Upper lobe of left lung (tissue), 6 donors: ENCODE measurements at regions not wholly inside any gene's neighbourhood (a gene's known extent, or its start where the extent isn't known, plus 50 kb on each side); places are given as distances from the start of the nearest gene placed in this dataset.
"Not testable (repeated sequence)": the region's sequence is repeated elsewhere in the genome, so short reads cannot be mapped to it uniquely, and the experiment has no call there.

Experiments used
- ATAC-seq, 2 donors: fragments of 200-7000 bp; cut with Tn5 transposase; one replicate each; pipeline ENCODE4 v1.9.1; 2022; ENCODE audit warnings: mild to moderate bottlenecking in 2 of 2, moderate library complexity in 2 of 2; ENCODE audit not compliant: low FRiP score in 2 of 2
- DNase-seq, 2 donors: peaks; one replicate each; pipeline ENCODE4 v3.0.0-alpha.2; 2019 to 2020
- H3K27ac ChIP-seq, 4 donors: fragments of 200-600 bp; sonication (generic); one replicate each; pipeline ENCODE4 v1.5.1; 2016 to 2019
- H3K27me3 ChIP-seq, 4 donors: fragments of 200-600 bp; sonication (generic); one replicate each; pipeline ENCODE4 v1.5.1; 2017 to 2019
- H3K36me3 ChIP-seq, 4 donors: fragments of 200-600 bp; sonication (generic); one replicate each; pipeline ENCODE4 v1.5.1; 2016 to 2019
- H3K4me1 ChIP-seq, 4 donors: fragments of 200-600 bp; sonication (generic); one replicate each; pipeline ENCODE4 v1.5.1; 2018 to 2019
- H3K4me3 ChIP-seq, 4 donors: fragments of 200-600 bp; sonication (generic); one replicate each; pipeline ENCODE4 v1.5.1; 2017 to 2019; ENCODE audit warnings: mild to moderate bottlenecking in 2 of 4, moderate library complexity in 1 of 4
- H3K9me3 ChIP-seq, 4 donors: fragments of 200-600 bp; sonication (generic); one replicate each; pipeline ENCODE4 v1.5.1; 2018 to 2019
- CTCF ChIP-seq, 6 experiments: fragments of 450-650 bp in 4 of 6; fragments of 200-600 bp in 2 of 6; sonication (generic) in 2 of 6; IDR thresholded peaks; one replicate each; pipeline ENCODE4 v1.5.1; 2016 to 2019; ENCODE audit warnings: antibody characterized with exemption in 6 of 6
- EP300 ChIP-seq, 4 donors: sonication (generic); formaldehyde crosslinking; IDR thresholded peaks; one replicate each; pipeline ENCODE4 v1.5.1; 2017; ENCODE audit warnings: antibody characterized with exemption in 4 of 4, control low read depth in 2 of 4
- POLR2A ChIP-seq, 4 donors: fragments of 450-650 bp; IDR thresholded peaks; one replicate each; pipeline ENCODE4 v1.5.1; 2016 to 2017; ENCODE audit warnings: antibody characterized with exemption in 4 of 4, mild to moderate bottlenecking in 2 of 4
- POLR2AphosphoS5 ChIP-seq, 2 donors: sonication (generic); formaldehyde crosslinking; IDR thresholded peaks; one replicate each; pipeline ENCODE4 v1.5.1; 2017; ENCODE audit warnings: antibody characterized with exemption in 2 of 2
- WGBS, 2 donors: methylation state at CpG; one replicate each; pipeline ENCODE4 v1.1.5; 2017 to 2018; 5-methylcytosine and 5-hydroxymethylcytosine counted together
- donor health status: DM: no; HTN: no; CAD: no; lungs with moderate emphysema.
- donor health status: DM: no; HTN: yes; CAD: no; lungs with severe emphysema.

DNA sequence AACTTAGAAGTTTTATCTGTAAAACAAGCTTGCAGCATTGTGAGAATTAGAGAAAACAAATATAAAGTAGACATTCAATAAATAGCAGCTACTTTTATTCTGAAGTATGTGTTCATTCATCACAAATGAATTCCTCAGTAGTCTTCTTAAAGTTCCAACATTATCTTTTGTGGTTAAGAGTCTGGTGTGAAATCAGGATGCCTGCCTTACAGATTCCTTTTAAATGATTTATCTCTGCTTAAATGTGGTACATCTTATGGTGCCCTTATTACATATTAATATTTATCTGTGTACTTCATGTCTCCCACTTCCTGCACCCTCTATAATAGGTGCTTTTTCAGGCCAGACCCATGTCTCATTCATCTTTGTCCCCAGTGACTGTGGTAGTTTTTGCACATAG is 595.0 kb downstream of the STK39 start:
- DNase-seq (no peak), ATAC-seq (no peak)
- TF ChIP-seq EP300 (IDR thresholded peaks at IDR 0.05) (no peak), POLR2A (IDR thresholded peaks at IDR 0.05) (no peak), POLR2AphosphoS5 (IDR thresholded peaks at IDR 0.05) (no peak), CTCF (IDR thresholded peaks at IDR 0.05) (no peak)
- H3K4me1 ChIP-seq: no peaks in the 10 kb centered on the region
- no peak overlapping the region for H3K27ac ChIP-seq
- no peaks in the 10 kb centered on the region for H3K27me3 ChIP-seq
- no peaks in the 10 kb centered on the region for H3K9me3 ChIP-seq
- no peaks in the 10 kb centered on the region for H3K36me3 ChIP-seq
- no peak overlapping the region for H3K4me3 ChIP-seq

DNA sequence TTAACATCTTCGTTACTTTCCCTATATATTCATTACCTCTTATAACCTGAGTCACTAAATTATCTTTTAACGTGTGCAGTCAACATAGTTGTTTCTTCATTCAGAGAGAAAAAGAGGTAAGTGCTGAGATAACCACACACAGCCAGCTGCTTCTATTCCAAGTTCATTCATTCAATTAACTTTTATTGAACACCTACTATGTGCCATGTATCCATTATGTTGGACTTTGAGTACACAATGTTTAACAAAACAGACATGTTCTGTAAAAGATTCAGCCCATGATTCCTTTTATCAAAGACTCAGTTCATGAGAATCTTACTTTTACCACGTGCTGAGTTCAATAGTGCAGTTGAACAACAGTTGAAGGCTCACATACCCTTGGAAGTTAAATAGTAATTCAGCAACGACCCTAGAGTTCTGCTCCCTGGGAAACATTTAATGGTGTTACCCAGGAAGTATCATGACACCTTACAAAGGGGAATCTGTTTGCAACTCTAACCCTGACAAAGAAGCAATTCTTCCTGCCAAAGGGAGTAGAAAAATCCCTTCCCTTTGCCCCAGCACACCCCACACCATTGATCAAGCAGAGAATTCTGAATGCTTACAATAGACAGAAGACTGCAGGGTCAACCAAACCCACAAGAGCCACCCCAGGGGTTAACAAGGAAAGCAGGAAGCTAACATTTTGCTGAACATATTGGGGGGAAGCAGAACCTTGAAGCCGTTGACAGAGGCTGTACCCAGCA is 595.8 kb downstream of the STK39 start:
- no peak for TF ChIP-seq CTCF (IDR thresholded peaks at IDR 0.05)
- ATAC-seq (no peak), DNase-seq (no peak)
- Histone ChIP-seq H3K4me1 (no peaks in the 10 kb centered on the region), H3K27ac (no peak overlapping the region), H3K36me3 (no peaks in the 10 kb centered on the region), H3K27me3 (no peaks in the 10 kb centered on the region), H3K4me3 (no peak overlapping the region), H3K9me3 (no peaks in the 10 kb centered on the region)
- WGBS, 2 donors: 56 to 60% methylated on average over 5 of the region's 5 CpGs

GRCh38 chr2:167646557-167646956 is 600.8 kb downstream of the STK39 start:
- no peak overlapping the region for H3K27ac ChIP-seq
- H3K9me3 ChIP-seq: no peaks in the 10 kb centered on the region
- no peak for ATAC-seq
- no peaks in the 10 kb centered on the region for H3K4me1 ChIP-seq
- H3K27me3 ChIP-seq: no peaks in the 10 kb centered on the region
- no peak for DNase-seq
- 93 to 95% methylated on average over 2 of the region's 2 CpGs for WGBS, 2 donors
- no peak for TF ChIP-seq EP300 (IDR thresholded peaks at IDR 0.05)
- TF ChIP-seq POLR2A (IDR thresholded peaks at IDR 0.05): no peak
- TF ChIP-seq CTCF (IDR thresholded peaks at IDR 0.05): no peak
- no peak for TF ChIP-seq POLR2AphosphoS5 (IDR thresholded peaks at IDR 0.05)
- no peaks in the 10 kb centered on the region for H3K36me3 ChIP-seq
- no peak overlapping the region for H3K4me3 ChIP-seq

DNA sequence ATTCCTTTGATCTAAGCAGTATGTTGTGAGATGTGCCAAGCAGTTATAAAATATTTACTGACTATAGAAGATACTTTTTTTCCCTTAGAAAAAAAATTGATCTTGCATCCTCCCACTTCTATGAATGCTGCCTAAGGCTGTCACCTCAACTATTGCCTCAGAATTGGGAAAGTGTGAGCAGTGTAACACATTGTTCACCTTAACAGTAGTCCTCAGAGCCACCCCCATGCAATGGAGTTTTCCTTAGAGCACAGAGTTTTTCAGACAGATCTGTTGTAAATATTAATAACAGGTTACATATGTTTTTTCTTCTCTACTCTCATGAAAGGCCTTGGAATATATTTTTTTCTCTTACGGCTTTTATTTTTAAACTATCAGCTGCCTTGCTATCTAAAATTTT is 607.3 kb downstream of the STK39 start:
- no peak overlapping the region for H3K4me3 ChIP-seq
- no peaks in the 10 kb centered on the region for H3K27me3 ChIP-seq
- no peaks in the 10 kb centered on the region for H3K9me3 ChIP-seq
- no peaks in the 10 kb centered on the region for H3K4me1 ChIP-seq
- ATAC-seq (no peak), DNase-seq (no peak)
- 58 to 92% methylated on average over 1 of the region's 1 CpG for WGBS, 2 donors
- TF ChIP-seq EP300 (IDR thresholded peaks at IDR 0.05) (no peak), POLR2AphosphoS5 (IDR thresholded peaks at IDR 0.05) (no peak), CTCF (IDR thresholded peaks at IDR 0.05) (no peak), POLR2A (IDR thresholded peaks at IDR 0.05) (no peak)
- no peaks in the 10 kb centered on the region for H3K36me3 ChIP-seq
- no peak overlapping the region for H3K27ac ChIP-seq

DNA sequence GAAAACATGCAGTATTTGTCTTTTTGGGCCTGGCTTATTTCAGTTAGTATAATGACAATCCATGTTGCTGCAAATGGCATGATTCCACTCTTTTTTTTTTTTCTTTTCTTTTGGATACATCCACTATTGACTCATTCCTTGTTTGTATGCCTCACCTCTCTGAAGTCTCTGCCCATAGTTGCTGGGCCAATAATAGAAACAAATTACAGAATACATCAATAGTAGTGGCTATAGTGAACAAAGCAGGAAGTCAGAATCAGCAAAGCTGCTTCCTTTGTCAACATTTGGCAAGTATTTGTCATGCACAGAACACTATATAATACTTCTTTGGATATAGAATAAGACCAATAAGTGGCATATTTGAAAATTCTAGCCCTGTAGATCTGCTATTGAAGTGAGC is 609.7 kb downstream of the STK39 start:
- DNase-seq (no peak), ATAC-seq (no peak)
- no peak overlapping the region for H3K4me3 ChIP-seq
- TF ChIP-seq EP300 (IDR thresholded peaks at IDR 0.05) (no peak), POLR2AphosphoS5 (IDR thresholded peaks at IDR 0.05) (no peak), CTCF (IDR thresholded peaks at IDR 0.05) (no peak), POLR2A (IDR thresholded peaks at IDR 0.05) (no peak)
- H3K9me3 ChIP-seq: no peaks in the 10 kb centered on the region
- H3K4me1 ChIP-seq: no peaks in the 10 kb centered on the region
- H3K27ac ChIP-seq: no peak overlapping the region
- H3K36me3 ChIP-seq: no peaks in the 10 kb centered on the region
- H3K27me3 ChIP-seq: no peaks in the 10 kb centered on the region

GRCh38 chr2:167632271-167632670 is 615.1 kb downstream of the STK39 start:
- H3K27me3 ChIP-seq, DNase-seq, ATAC-seq, H3K4me3 ChIP-seq, H3K36me3 ChIP-seq, H3K9me3 ChIP-seq, H3K27ac ChIP-seq, H3K4me1 ChIP-seq: not testable (repeated sequence)
- 80 to 89% methylated on average over 1 of the region's 1 CpG for WGBS, 2 donors
